T-helper 17 cell (primary cell): ENCODE measurements at regions not wholly inside any gene's neighbourhood (a gene's known extent, or its start where the extent isn't known, plus 50 kb on each side); places are given as distances from the start of the nearest gene placed in this dataset.

Source experiments
- ATAC-seq: fragments of 150-1000 bp; cut with Tn5 transposase; 2 replicates; pipeline ENCODE4 v1.10.0; 2021; ENCODE audit warnings: mild to moderate bottlenecking, moderate library complexity
- DNase-seq, 3 donors: peaks; one replicate each; pipeline versions ENCODE4 v3.0.0 to v3.0.0-alpha.2; 2020 to 2021
- H3K9me3 ChIP-seq: one replicate; pipeline ENCODE4 v1.7.0; 2013; ENCODE audit warnings: low read length, mild to moderate bottlenecking; ENCODE audit not compliant: control insufficient read depth, poor library complexity, severe bottlenecking
- H3K27ac Mint-ChIP-seq: one replicate; pipeline ENCODE4 v1.8.0; 2022; ENCODE audit warnings: mild to moderate bottlenecking, moderate library complexity, mixed read lengths
- H3K27me3 Mint-ChIP-seq: one replicate; pipeline ENCODE4 v1.8.0; 2022; ENCODE audit warnings: mixed read lengths
- H3K36me3 Mint-ChIP-seq: one replicate; pipeline ENCODE4 v1.8.0; 2022; ENCODE audit warnings: low read depth, mixed read lengths
- H3K4me1 Mint-ChIP-seq: one replicate; pipeline ENCODE4 v1.8.0; 2022; ENCODE audit warnings: mild to moderate bottlenecking, mixed read lengths
- H3K4me3 Mint-ChIP-seq: one replicate; pipeline ENCODE4 v1.8.0; 2022; ENCODE audit warnings: mild to moderate bottlenecking, moderate library complexity, mixed read lengths

GRCh38 chr14:105844047-105844630 lies 317.8 kb downstream of the TMEM121 start:
- no peak overlapping the region for H3K4me3 Mint-ChIP-seq
- peaks cover 16% of the 10 kb centered on the region for H3K27me3 Mint-ChIP-seq
- no peak overlapping the region for H3K27ac Mint-ChIP-seq
- ATAC-seq (no peak), DNase-seq (peak in 1 of 3 donors; percentile 4)
- H3K9me3 ChIP-seq, result no peaks in the 10 kb centered on the region
- no peaks in the 10 kb centered on the region for H3K36me3 Mint-ChIP-seq
- H3K4me1 Mint-ChIP-seq, result peaks cover 2% of the 10 kb centered on the region

- Mint-ChIP-seq H3K4me1 (peaks cover 2% of the 10 kb centered on the region), H3K36me3 (no peaks in the 10 kb centered on the region), H3K27ac (no peak overlapping the region), H3K27me3 (peaks cover 16% of the 10 kb centered on the region), H3K4me3 (no peak overlapping the region)
- DNase-seq (peak in 1 of 3 donors; percentile 4), ATAC-seq (no peak)
- no peaks in the 10 kb centered on the region for H3K9me3 ChIP-seq
Observed at GRCh38 chr14:105844810-105845724, 318.7 kb downstream of the TMEM121 start.

GRCh38 chr14:105845725-105846309 lies 319.4 kb downstream of the TMEM121 start:
- peaks cover 16% of the 10 kb centered on the region for H3K27me3 Mint-ChIP-seq
- no peak overlapping the region for H3K27ac Mint-ChIP-seq
- H3K9me3 ChIP-seq, result no peaks in the 10 kb centered on the region
- peak in 1 of 3 donors; percentile 2 for DNase-seq
- no peaks in the 10 kb centered on the region for H3K36me3 Mint-ChIP-seq
- no peak for ATAC-seq
- peaks cover 2% of the 10 kb centered on the region for H3K4me1 Mint-ChIP-seq
- H3K4me3 Mint-ChIP-seq, result no peak overlapping the region

GRCh38 chr14:105846312-105846711 lies 319.9 kb downstream of the TMEM121 start:
- Mint-ChIP-seq H3K4me3 (no peak overlapping the region), H3K36me3 (no peaks in the 10 kb centered on the region), H3K27me3 (peaks cover 16% of the 10 kb centered on the region), H3K4me1 (peaks cover 2% of the 10 kb centered on the region), H3K27ac (no peak overlapping the region)
- H3K9me3 ChIP-seq, result no peaks in the 10 kb centered on the region
- ATAC-seq (no peak), DNase-seq (peak in 1 of 3 donors; percentile 4)

- peak in 1 of 3 donors; percentile 4 for DNase-seq
- Mint-ChIP-seq H3K27me3 (peaks cover 16% of the 10 kb centered on the region), H3K27ac (no peak overlapping the region), H3K4me3 (no peak overlapping the region), H3K4me1 (no peaks in the 10 kb centered on the region), H3K36me3 (no peaks in the 10 kb centered on the region)
- ATAC-seq, result no peak
- H3K9me3 ChIP-seq, result no peaks in the 10 kb centered on the region
Observed at GRCh38 chr14:105847400-105847799, 321.0 kb downstream of the TMEM121 start.

GRCh38 chr14:105848570-105848969 lies 322.2 kb downstream of the TMEM121 start:
- Mint-ChIP-seq H3K4me1 (no peaks in the 10 kb centered on the region), H3K27me3 (peaks cover 11% of the 10 kb centered on the region), H3K36me3 (no peaks in the 10 kb centered on the region), H3K4me3 (no peak overlapping the region), H3K27ac (no peak overlapping the region)
- DNase-seq, result no peak
- no peaks in the 10 kb centered on the region for H3K9me3 ChIP-seq
- ATAC-seq, result no peak

GRCh38 chr14:105849933-105850626 lies 323.7 kb downstream of the TMEM121 start:
- Mint-ChIP-seq H3K4me3 (no peak overlapping the region), H3K27me3 (peaks cover 13% of the 10 kb centered on the region), H3K27ac (no peak overlapping the region), H3K4me1 (no peaks in the 10 kb centered on the region), H3K36me3 (no peaks in the 10 kb centered on the region)
- DNase-seq, result peak in 1 of 3 donors; percentile 4
- no peak for ATAC-seq
- H3K9me3 ChIP-seq, result no peaks in the 10 kb centered on the region

- no peak overlapping the region for H3K27ac Mint-ChIP-seq
- no peak overlapping the region for H3K4me3 Mint-ChIP-seq
- no peaks in the 10 kb centered on the region for H3K4me1 Mint-ChIP-seq
- H3K27me3 Mint-ChIP-seq, result peaks cover 11% of the 10 kb centered on the region
- H3K9me3 ChIP-seq, result no peaks in the 10 kb centered on the region
- no peak for ATAC-seq
- no peaks in the 10 kb centered on the region for H3K36me3 Mint-ChIP-seq
- DNase-seq, result no peak
Observed at GRCh38 chr14:105850853-105851581, 324.6 kb downstream of the TMEM121 start.

GRCh38 chr14:105851716-105852377 lies 325.5 kb downstream of the TMEM121 start:
- DNase-seq (peak in 1 of 3 donors; percentile 8), ATAC-seq (no peak)
- H3K4me1 Mint-ChIP-seq, result no peaks in the 10 kb centered on the region
- H3K9me3 ChIP-seq, result no peaks in the 10 kb centered on the region
- H3K36me3 Mint-ChIP-seq, result no peaks in the 10 kb centered on the region
- H3K27ac Mint-ChIP-seq, result no peak overlapping the region
- H3K27me3 Mint-ChIP-seq, result peaks cover 11% of the 10 kb centered on the region
- H3K4me3 Mint-ChIP-seq, result no peak overlapping the region

- no peaks in the 10 kb centered on the region for H3K36me3 Mint-ChIP-seq
- H3K27me3 Mint-ChIP-seq, result peaks cover 11% of the 10 kb centered on the region
- DNase-seq (peak in 1 of 3 donors; percentile 6), ATAC-seq (no peak)
- H3K4me3 Mint-ChIP-seq, result no peak overlapping the region
- no peaks in the 10 kb centered on the region for H3K9me3 ChIP-seq
- no peak overlapping the region for H3K27ac Mint-ChIP-seq
- no peaks in the 10 kb centered on the region for H3K4me1 Mint-ChIP-seq
Observed at GRCh38 chr14:105852378-105853088, 326.1 kb downstream of the TMEM121 start.

- H3K4me1 Mint-ChIP-seq, result no peaks in the 10 kb centered on the region
- peak in 1 of 3 donors; percentile 4 for DNase-seq
- peaks cover 11% of the 10 kb centered on the region for H3K27me3 Mint-ChIP-seq
- H3K27ac Mint-ChIP-seq, result no peak overlapping the region
- H3K36me3 Mint-ChIP-seq, result no peaks in the 10 kb centered on the region
- ATAC-seq, result no peak
- H3K4me3 Mint-ChIP-seq, result no peak overlapping the region
- H3K9me3 ChIP-seq, result no peaks in the 10 kb centered on the region
Observed at GRCh38 chr14:105853089-105853906, 326.9 kb downstream of the TMEM121 start.
